AG04450 (cell line): ENCODE measurements at regions not wholly inside any gene's neighbourhood (a gene's known extent, or its start where the extent isn't known, plus 50 kb on each side); places are given as distances from the start of the nearest gene placed in this dataset.
A peak's percentile ranks its signal among the peaks of the same experiment; 100 is the strongest.

ENCODE experiments used
- CTCF ChIA-PET: fragments of 300-600, 350-600 bp; formaldehyde crosslinking; extraction: SDS; loops from one replicate; lab custom pipeline; 2022; ENCODE audit warnings: antibody characterized with exemption, inconsistent platforms; lab: Charles Lee
- POLR2A ChIA-PET: fragments of 350-600 bp; formaldehyde crosslinking; extraction: SDS; loops from one replicate; lab custom pipeline; 2021; ENCODE audit warnings: antibody characterized with exemption, inconsistent platforms; lab: Yijun Ruan, JAX
- DNase-seq: peaks from one replicate; pipeline ENCODE4 v3.0.0-alpha.2; 2011; ENCODE audit warnings: low read depth, low spot score
- H3K27ac ChIP-seq: one replicate; pipeline ENCODE4 v1.5.1; 2012; ENCODE audit warnings: low read depth, low read length, control low read depth
- H3K27me3 ChIP-seq: one replicate; pipeline ENCODE4 v1.6.0; 2012; ENCODE audit warnings: low read length; ENCODE audit not compliant: control insufficient read depth, insufficient read depth
- H3K4me3 ChIP-seq: 2 replicates; pipeline ENCODE4 v1.5.1; 2011; ENCODE audit warnings: mild to moderate bottlenecking, low read depth, low read length, control low read depth
- H3K9me3 ChIP-seq: 2 replicates; pipeline ENCODE4 v1.5.1; 2012; ENCODE audit warnings: low read length; ENCODE audit not compliant: control insufficient read depth, insufficient read depth
- CTCF ChIP-seq: IDR thresholded peaks from 2 replicates; pipeline ENCODE4 v1.5.1; 2011; ENCODE audit warnings: low read depth, low read length, control low read depth, inconsistent platforms

- no peaks in the 10 kb centered on the region for H3K9me3 ChIP-seq
- CTCF ChIA-PET, result no interaction called here
- H3K27me3 ChIP-seq, result no peaks in the 10 kb centered on the region
- DNase-seq, result peak; percentile 80
- no peak for TF ChIP-seq CTCF
- H3K4me3 ChIP-seq, result no peak overlapping the region
- POLR2A ChIA-PET, result no interaction called here
- peak overlapping the region; percentile 77 for H3K27ac ChIP-seq
Measured at GRCh38 chr11:22466809-22467208, 128.6 kb downstream of the SLC17A6 start.

DNA sequence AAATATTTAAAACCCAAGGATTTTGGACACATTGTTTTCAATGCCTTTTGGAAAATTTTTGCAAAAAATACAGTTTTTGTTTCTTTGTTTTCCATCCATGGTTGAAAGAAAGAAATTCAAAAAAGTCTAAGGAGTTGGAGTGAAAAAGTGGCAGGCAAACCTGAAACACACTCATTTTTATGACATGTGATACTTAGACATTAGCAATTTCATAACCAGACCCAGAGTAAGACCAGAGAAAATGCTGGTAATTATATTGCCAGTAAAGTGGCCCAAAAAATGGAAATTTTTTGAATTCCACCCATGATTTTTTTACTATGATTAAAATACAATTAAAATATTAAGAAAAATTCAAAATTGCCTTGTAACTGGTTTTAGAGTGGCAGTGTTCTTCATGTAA lies 128.2 kb downstream of the SLC17A6 start:
- POLR2A ChIA-PET, result no interaction called here
- TF ChIP-seq CTCF, result no peak

GRCh38 chr11:22465620-22466019 lies 127.4 kb downstream of the SLC17A6 start:
- DNase-seq, result no peak
- ChIA-PET CTCF (no interaction called here), POLR2A (no interaction called here)
- no peaks in the 10 kb centered on the region for H3K27me3 ChIP-seq
- no peaks in the 10 kb centered on the region for H3K9me3 ChIP-seq
- H3K4me3 ChIP-seq, result no peak overlapping the region
- H3K27ac ChIP-seq, result no peak overlapping the region
- no peak for TF ChIP-seq CTCF

More for the DNA sequence above, 128.2 kb downstream of the SLC17A6 start:
- H3K27me3 ChIP-seq, result no peaks in the 10 kb centered on the region
- CTCF ChIA-PET, result no interaction called here
- no peak overlapping the region for H3K27ac ChIP-seq
- H3K9me3 ChIP-seq, result no peaks in the 10 kb centered on the region
- no peak overlapping the region for H3K4me3 ChIP-seq
- DNase-seq, result no peak

DNA sequence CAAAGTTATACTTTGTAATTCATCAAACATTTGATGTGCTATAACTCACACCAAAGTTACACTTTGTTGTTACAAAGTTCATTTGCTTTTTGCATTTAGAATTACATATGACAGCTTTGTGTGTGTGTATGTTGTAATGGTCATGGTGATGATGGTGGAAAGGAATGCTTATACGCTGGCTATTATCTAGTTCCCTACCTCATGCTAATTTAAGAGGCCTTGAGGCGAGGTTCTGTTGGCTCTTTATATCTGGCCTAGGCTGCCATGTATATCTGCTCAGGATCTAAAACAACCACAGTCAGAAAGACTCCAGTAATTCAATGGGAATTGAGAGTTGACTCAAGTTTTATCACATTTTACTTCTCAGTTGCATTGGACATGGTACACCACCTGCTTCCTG lies 123.4 kb downstream of the SLC17A6 start:
- DNase-seq, result no peak
- H3K27ac ChIP-seq, result no peak overlapping the region
- no peak for TF ChIP-seq CTCF
- H3K4me3 ChIP-seq, result no peak overlapping the region
- POLR2A ChIA-PET, result no interaction called here
- CTCF ChIA-PET, result no interaction called here
- no peaks in the 10 kb centered on the region for H3K27me3 ChIP-seq
- H3K9me3 ChIP-seq, result no peaks in the 10 kb centered on the region

- no peaks in the 10 kb centered on the region for H3K27me3 ChIP-seq
- H3K4me3 ChIP-seq, result no peak overlapping the region
- H3K27ac ChIP-seq, result no peak overlapping the region
- ChIA-PET POLR2A (no interaction called here), CTCF (interaction anchor here (1.4 kb wide), 1 partner anchor 327 kb away, joined by 4 read pairs; no protein-coding TSS in a partner anchor)
- no peak for TF ChIP-seq CTCF
- no peaks in the 10 kb centered on the region for H3K9me3 ChIP-seq
- DNase-seq, result no peak
Measured at GRCh38 chr11:22460181-22460580, 122.0 kb downstream of the SLC17A6 start.
